Neuron (in vitro differentiated cells): ENCODE measurements at regions not wholly inside any gene's neighbourhood (a gene's known extent, or its start where the extent isn't known, plus 50 kb on each side); places are given as distances from the start of the nearest gene placed in this dataset.

ENCODE experiments used
- H2AFZ ChIP-seq: one replicate; pipeline ENCODE4 v1.6.1; 2013; ENCODE audit warnings: low read depth, mild to moderate bottlenecking, inconsistent platforms, low read length, moderate library complexity
- H3K27me3 ChIP-seq: one replicate; pipeline ENCODE4 v1.6.1; 2013; ENCODE audit warnings: low read length; ENCODE audit not compliant: insufficient read depth
- H3K36me3 ChIP-seq: one replicate; pipeline ENCODE4 v1.6.1; 2013; ENCODE audit warnings: low read length; ENCODE audit not compliant: insufficient read depth
- H3K4me1 ChIP-seq: one replicate; pipeline ENCODE4 v1.6.1; 2013; ENCODE audit warnings: low read length; ENCODE audit not compliant: insufficient read depth
- H3K4me3 ChIP-seq: 2 replicates; pipeline ENCODE4 v1.5.1; 2013; ENCODE audit warnings: mild to moderate bottlenecking, low read length, moderate library complexity
- H3K9me3 ChIP-seq: one replicate; pipeline ENCODE4 v1.6.1; 2013; ENCODE audit warnings: low read length

DNA sequence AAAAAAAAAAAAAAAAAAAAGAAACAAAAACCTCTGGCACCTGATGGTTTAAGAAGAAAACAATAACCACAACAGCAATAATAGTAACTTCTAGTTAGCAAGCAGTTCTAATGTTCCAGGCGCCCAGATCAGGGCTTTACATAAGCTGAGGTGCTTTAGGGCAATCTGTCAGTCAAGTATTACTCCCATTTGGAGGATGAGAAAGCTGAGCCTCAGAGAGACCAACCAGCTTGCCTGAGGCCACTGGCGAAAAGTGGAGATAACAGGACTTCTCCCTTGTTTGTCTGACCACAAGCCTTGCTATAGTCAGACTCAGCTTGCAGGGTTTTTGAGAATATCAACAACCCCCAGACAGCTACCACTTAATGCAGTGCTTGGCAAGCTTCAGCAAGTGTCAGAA lies 83.5 kb upstream of the BOD1 start:
- Histone ChIP-seq H3K4me1 (no peaks in the 10 kb centered on the region), H2AFZ (no peak overlapping the region), H3K36me3 (no peaks in the 10 kb centered on the region), H3K9me3 (no peaks in the 10 kb centered on the region), H3K4me3 (no peak overlapping the region), H3K27me3 (no peaks in the 10 kb centered on the region)

DNA sequence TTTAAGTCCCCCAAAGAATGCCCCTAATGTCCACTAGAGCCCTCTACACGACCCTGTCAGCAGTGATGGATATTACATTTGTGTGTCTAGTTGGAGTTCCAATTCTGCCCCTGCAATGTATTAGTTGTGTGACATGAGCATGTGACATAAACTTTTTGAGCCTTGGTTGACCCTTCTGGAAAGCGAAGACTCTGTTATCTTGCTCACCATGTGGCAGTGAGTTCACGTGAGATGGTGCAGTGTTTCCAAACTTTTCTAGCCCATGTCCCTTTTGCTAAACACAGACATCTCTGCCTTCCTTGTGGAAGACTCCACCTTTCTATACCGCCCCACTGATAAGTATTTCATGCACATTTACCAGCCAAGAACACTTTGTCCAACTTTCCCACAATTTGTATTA lies 87.0 kb upstream of the BOD1 start:
- no peak overlapping the region for H2AFZ ChIP-seq
- no peaks in the 10 kb centered on the region for H3K4me1 ChIP-seq
- H3K27me3 ChIP-seq, result no peaks in the 10 kb centered on the region
- no peaks in the 10 kb centered on the region for H3K36me3 ChIP-seq
- H3K9me3 ChIP-seq, result no peaks in the 10 kb centered on the region
- H3K4me3 ChIP-seq, result no peak overlapping the region

DNA sequence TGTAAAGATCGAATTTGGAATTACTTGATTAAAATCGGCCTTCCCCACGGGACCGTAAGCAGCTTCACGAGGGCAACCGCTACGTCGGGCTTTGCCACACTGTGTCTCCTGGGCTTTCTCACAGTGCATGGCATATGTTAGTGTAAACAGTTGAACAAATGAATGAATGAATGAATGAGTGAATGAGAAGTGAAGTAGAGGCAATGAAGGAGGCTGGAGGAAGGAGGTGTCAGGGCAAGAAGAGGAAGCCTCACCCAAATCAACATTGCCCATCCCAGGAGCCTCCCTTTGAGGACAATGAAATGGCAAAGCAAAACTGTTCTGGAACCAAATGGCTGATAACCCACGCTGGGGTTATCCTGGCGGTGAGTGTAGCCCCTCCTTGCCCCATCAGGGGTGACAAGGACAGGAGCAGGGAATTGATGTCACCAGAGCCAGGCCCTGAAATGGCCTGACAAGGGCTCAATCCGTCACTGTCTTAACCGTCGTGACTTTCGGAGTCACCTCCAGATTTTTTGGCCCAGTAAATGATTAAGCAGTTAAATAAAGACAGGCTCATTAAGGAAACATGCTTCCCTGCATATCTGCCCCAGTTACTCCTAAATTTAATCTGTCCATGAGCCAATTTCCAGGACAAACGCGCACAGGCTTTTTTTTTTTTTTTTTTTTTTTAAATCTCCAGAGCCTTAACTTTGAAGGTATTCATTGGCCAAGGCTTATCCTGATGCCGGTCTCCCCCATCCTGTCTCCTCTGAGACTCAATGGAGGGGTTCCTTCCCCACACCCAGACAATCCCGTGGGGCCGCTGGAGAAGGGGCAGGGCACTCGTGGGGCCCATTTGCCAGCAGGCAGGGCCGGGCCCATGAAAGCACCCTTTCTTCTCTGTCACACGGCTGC lies 88.4 kb upstream of the BOD1 start:
- Histone ChIP-seq H3K9me3 (no peaks in the 10 kb centered on the region), H3K27me3 (no peaks in the 10 kb centered on the region)

DNA sequence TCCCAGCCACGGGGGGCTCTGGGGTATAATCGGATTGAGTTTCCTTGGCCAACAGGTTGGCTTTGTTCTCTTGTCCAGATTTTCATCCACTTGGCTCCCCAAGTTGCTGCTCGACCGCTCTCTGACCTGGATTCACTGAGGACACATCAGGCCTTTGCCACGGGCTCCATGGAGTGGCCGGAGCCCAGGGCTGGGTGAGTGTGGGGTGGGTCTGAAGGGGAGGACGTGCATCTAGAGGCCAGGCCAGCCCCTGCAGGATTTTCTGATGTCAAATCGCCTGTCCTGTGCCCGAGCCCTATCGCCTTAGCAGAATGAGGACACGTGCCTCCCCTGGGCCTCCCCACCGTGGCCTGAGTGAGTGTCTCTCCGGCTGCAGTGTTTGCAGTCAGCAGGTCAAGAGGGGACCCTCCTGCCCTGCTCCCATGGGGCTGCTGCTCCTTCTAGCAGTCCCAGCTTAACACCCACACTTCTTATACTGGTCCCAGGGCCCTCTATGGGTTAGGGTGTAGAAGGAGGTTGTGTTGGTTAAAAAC lies 89.1 kb upstream of the BOD1 start:
- Histone ChIP-seq H3K9me3 (no peaks in the 10 kb centered on the region), H3K36me3 (no peaks in the 10 kb centered on the region), H3K4me1 (peaks cover 8% of the 10 kb centered on the region), H3K27me3 (no peaks in the 10 kb centered on the region), H3K4me3 (no peak overlapping the region), H2AFZ (no peak overlapping the region)

More for the DNA sequence above, 88.4 kb upstream of the BOD1 start:
- Histone ChIP-seq H2AFZ (no peak overlapping the region), H3K36me3 (no peaks in the 10 kb centered on the region), H3K4me3 (no peak overlapping the region), H3K4me1 (peaks cover 5% of the 10 kb centered on the region)

DNA sequence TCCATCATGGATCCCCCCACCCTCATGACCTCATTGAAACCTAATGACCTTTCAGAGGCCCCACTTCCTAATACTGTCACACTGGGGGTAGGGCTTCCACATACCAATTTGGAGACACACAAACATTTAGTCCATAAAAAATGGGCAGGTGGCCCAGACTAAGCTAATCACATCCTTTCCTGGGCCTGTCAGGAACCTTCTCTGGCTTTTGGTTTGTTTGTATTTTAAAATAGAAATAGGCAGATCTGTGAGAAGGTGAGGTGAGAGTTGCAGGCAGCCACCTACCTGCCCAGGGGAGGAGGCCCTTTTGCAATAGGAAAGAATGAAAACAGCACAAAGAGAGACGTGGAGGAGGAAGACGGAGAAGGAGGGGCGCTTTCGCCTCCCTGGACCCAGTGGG lies 90.2 kb upstream of the BOD1 start:
- no peak overlapping the region for H3K4me3 ChIP-seq
- no peaks in the 10 kb centered on the region for H3K27me3 ChIP-seq
- no peaks in the 10 kb centered on the region for H3K36me3 ChIP-seq
- peaks cover 8% of the 10 kb centered on the region for H3K4me1 ChIP-seq
- H2AFZ ChIP-seq, result no peak overlapping the region
- no peaks in the 10 kb centered on the region for H3K9me3 ChIP-seq

DNA sequence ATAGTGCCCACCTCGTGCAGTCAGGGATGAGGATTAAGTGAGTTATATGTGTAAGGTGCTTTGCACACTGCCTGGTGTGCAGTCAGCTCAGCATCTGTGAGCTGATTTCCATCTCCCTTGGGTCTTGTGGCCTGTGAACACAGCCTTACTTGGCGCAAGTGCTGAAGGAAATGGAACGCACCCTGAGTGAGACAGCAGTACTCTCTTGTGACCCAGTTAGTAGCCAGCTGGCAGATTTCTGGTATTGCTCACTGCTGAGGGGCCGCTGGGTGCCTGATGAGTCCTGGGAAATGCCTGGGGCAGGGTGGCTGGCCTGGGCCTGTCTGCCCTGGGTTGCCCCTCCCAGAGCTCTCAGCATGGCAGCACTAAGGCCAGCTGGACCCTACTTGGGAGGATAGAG lies 90.9 kb upstream of the BOD1 start:
- H3K4me1 ChIP-seq, result peaks cover 8% of the 10 kb centered on the region
- no peaks in the 10 kb centered on the region for H3K36me3 ChIP-seq
- no peak overlapping the region for H2AFZ ChIP-seq
- H3K27me3 ChIP-seq, result no peaks in the 10 kb centered on the region
- H3K4me3 ChIP-seq, result no peak overlapping the region
- H3K9me3 ChIP-seq, result no peaks in the 10 kb centered on the region

DNA sequence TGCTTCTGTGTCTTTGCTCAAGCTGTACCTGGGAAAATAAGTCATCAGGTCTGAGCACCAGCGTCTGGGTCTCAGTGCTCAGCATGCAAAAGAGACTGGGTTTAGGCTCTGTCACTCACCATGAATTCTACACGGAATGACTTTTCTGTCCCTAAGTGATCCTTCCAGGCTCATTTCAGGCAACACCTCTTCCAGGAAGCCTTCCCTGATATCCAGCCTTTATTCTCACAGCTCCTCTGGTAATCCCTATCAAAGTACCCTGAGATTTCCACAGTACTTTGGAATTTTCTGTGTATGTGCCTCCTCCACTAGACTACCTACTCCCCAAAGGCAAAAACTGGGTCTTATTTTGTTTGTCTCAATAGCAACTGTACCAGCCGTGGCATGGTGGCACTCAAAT lies 92.7 kb upstream of the BOD1 start:
- H2AFZ ChIP-seq, result no peak overlapping the region
- no peaks in the 10 kb centered on the region for H3K9me3 ChIP-seq
- no peak overlapping the region for H3K4me3 ChIP-seq
- H3K36me3 ChIP-seq, result no peaks in the 10 kb centered on the region
- peaks cover 8% of the 10 kb centered on the region for H3K4me1 ChIP-seq
- peaks cover 2% of the 10 kb centered on the region for H3K27me3 ChIP-seq

DNA sequence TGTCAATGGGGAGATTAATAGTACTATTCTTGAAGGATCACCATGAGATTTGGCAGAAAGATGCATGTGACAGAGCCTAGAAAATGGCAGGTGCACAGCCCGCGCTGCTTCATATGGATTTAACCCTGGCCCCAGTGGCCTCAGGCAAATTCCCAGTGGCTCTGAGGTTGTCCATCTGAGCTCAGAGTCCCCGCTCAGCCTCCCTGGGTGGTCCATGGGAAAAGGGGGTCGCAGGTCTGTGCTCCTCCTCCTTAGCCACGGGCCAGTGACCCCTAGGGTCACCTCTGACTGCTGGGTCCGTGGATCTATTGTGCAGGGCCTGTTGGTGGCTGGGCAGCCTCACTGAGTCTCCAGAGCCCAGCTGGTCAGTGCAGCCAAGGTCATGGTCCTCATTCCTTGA lies 93.3 kb upstream of the BOD1 start:
- Histone ChIP-seq H3K27me3 (peaks cover 2% of the 10 kb centered on the region), H3K36me3 (no peaks in the 10 kb centered on the region), H3K4me3 (no peak overlapping the region), H3K9me3 (no peaks in the 10 kb centered on the region), H2AFZ (no peak overlapping the region), H3K4me1 (peaks cover 8% of the 10 kb centered on the region)

DNA sequence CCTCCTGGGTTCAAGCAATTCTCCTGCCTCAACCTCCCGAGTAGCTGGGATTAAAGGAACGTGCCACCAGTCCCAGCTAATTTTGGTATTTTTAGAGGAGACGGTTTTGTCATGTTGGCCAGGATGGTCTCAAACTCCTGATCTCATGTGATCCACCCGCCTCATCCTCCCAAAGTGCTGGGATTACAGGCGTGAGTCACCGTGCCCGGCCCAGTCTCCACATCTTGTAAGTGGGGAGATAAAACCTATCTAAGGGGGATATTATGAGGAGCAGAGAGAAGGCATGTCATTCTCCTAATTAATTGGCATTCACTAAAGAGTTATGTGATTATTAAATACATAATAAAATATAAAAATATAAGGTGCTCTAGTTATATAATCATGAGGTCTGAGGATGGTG lies 94.1 kb upstream of the BOD1 start:
- Histone ChIP-seq H3K9me3 (no peaks in the 10 kb centered on the region), H3K4me1 (peaks cover 8% of the 10 kb centered on the region), H2AFZ (no peak overlapping the region), H3K4me3 (no peak overlapping the region), H3K36me3 (no peaks in the 10 kb centered on the region), H3K27me3 (peaks cover 2% of the 10 kb centered on the region)

DNA sequence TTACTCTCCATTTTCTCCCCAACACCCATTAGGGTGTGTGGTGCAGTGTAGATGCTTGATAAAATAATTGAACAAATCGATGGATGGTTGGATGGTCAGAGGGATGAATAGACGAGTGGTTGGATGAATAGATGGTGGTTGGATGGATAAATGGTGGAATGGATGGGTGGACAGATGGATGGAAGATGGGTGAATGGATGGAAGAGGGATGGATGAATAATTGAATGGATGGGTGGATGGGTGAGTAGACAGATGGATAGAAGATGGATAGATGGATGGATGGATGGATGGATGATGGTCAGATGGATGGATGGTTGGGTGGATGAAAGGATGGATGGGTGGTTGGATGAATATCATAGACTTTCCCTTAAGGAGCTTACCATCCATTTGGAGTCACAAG lies 95.0 kb upstream of the BOD1 start:
- Histone ChIP-seq H2AFZ (no peak overlapping the region), H3K36me3 (no peaks in the 10 kb centered on the region), H3K9me3 (no peaks in the 10 kb centered on the region), H3K27me3 (peaks cover 2% of the 10 kb centered on the region), H3K4me3 (no peak overlapping the region), H3K4me1 (peaks cover 8% of the 10 kb centered on the region)

DNA sequence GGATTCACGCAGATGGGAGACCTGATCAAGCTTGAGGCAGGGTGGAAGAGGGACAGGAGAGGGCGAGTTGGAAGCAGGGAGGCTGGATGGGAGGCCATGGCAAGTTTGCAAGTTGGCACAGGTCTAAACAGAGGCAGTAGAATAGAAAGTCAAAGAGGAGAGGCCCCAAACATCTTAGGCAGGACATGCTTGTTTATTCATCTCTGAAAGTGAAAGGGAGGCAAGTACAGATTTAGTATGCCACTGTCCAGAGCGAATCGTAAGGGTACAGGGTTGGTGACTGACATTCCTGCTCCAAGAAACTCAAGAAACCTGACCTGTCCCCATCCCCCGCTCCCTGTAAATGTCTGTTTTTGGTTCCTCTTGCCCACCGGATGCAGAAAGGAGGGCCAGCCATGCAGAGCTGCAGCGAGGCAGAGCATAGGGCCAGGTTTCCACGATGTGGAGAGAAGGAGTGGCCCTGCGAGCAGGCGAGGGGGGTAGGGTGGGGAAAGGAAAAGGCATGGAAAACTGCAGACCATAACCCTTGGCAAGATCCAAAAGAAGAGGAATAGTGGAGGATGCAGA lies 96.2 kb upstream of the BOD1 start:
- no peak overlapping the region for H2AFZ ChIP-seq
- H3K4me3 ChIP-seq, result no peak overlapping the region
- H3K27me3 ChIP-seq, result peaks cover 2% of the 10 kb centered on the region
- H3K36me3 ChIP-seq, result no peaks in the 10 kb centered on the region
- H3K4me1 ChIP-seq, result peaks cover 8% of the 10 kb centered on the region
- H3K9me3 ChIP-seq, result no peaks in the 10 kb centered on the region

DNA sequence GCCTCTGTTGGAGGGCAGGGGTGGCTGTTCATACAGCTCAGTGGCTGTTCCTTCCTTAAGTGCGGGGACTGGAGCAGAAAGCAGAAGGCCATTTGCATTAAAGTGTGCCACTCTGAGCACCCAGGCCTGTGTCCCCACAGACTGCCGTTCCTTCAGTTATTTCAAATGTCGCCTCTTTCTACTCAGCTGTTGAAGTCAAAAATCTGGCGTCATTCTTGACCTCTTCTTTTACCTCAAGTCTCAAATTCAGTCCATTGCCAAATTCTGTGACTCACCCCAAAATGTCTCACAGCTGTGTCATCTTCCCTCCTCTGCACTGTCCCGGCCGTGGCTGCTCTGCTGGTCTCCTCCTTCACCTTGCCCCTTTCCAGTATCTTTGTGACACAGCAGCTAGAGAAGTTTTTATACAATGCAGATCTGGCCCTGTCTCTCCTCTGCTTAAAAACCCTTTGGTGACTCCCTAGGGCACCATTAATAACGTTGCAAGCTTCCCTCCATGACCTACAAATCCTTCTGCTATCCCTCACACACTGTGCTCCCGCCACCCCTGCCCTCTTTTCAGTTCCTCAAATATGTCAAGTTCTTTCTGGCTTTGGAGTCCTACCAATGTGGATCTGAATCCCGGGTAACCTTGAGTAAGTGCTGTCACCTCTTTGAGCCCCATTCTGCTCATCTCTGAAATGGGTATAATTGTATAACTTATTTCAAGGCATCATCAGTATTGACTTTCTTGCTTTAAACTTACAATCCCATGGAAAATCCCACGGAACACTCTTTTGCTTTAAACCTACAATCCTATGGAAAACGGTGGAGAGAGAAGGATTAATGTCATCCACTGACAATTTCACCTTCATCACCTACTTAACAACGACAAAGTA lies 98.3 kb upstream of the BOD1 start:
- Histone ChIP-seq H3K4me3 (no peak overlapping the region), H2AFZ (no peak overlapping the region), H3K27me3 (peaks cover 2% of the 10 kb centered on the region), H3K36me3 (no peaks in the 10 kb centered on the region), H3K9me3 (no peaks in the 10 kb centered on the region), H3K4me1 (peaks cover 23% of the 10 kb centered on the region)

DNA sequence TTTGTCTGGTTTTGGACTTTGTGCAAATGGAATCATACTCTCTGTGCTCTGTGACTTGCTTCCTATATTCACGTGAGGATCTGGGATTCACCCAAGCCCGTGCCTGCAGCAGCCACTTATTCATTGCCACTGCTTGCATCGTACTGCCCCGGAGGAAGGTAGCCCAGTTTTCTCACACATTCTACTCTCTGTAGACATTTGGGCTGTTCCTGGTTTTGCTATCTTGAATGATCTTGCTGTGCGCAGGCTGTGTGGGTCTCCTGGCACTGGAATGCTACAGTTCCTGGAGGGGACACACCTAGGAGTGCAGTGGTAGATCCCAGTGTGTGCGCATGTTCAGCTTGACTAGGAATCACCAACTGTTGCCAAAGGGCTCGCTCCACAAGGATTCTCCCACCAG lies 99.2 kb upstream of the BOD1 start:
- Histone ChIP-seq H3K4me3 (no peak overlapping the region), H3K27me3 (peaks cover 2% of the 10 kb centered on the region), H3K36me3 (no peaks in the 10 kb centered on the region), H2AFZ (no peak overlapping the region), H3K9me3 (no peaks in the 10 kb centered on the region), H3K4me1 (peaks cover 25% of the 10 kb centered on the region)
